DND-41 (cell line): ENCODE measurements at regions not wholly inside any gene's neighbourhood (a gene's known extent, or its start where the extent isn't known, plus 50 kb on each side); places are given as distances from the start of the nearest gene placed in this dataset.

Experiments used
- ATAC-seq: fragments of 200-7000 bp; cut with Tn5 transposase; 3 replicates; pipeline ENCODE4 v1.9.1; 2021; ENCODE audit warnings: low read depth; ENCODE audit not compliant: insufficient read depth
- DNase-seq: peaks from one replicate; pipeline ENCODE4 v3.0.0-alpha.2; 2020
- H2AFZ ChIP-seq: 2 replicates; pipeline ENCODE4 v1.6.0; 2012; ENCODE audit warnings: low read depth, low read length
- H3K27ac ChIP-seq: 2 replicates; pipeline ENCODE4 v1.5.1; 2012; ENCODE audit warnings: low read length, inconsistent platforms
- H3K27me3 ChIP-seq: fragments of 200-600 bp; sonication (generic); 2 replicates; pipeline ENCODE4 v1.6.0; 2012; ENCODE audit warnings: low read length, mild to moderate bottlenecking, inconsistent platforms; ENCODE audit not compliant: insufficient read depth, poor library complexity
- H3K36me3 ChIP-seq: 2 replicates; pipeline ENCODE4 v1.5.1; 2012; ENCODE audit warnings: low read length, inconsistent platforms; ENCODE audit not compliant: insufficient read depth
- H3K4me1 ChIP-seq: 2 replicates; pipeline ENCODE4 v1.5.1; 2012; ENCODE audit warnings: mild to moderate bottlenecking, low read length; ENCODE audit not compliant: insufficient read depth
- H3K4me2 ChIP-seq: 2 replicates; pipeline ENCODE4 v1.6.0; 2012; ENCODE audit warnings: mild to moderate bottlenecking, moderate library complexity, low read length, inconsistent platforms; ENCODE audit not compliant: insufficient read depth
- H3K4me3 ChIP-seq, 2 experiments: fragments of 200-600 bp in 1 of 2; shearing (Covaris generic) in 1 of 2; 2 replicates each; pipeline ENCODE4 v1.5.1; 2012 to 2016; ENCODE audit warnings: inconsistent platforms in 2 of 2, low read length in 2 of 2, mild to moderate bottlenecking in 2 of 2, low read depth in 1 of 2, moderate library complexity in 1 of 2
- H3K79me2 ChIP-seq: 2 replicates; pipeline ENCODE4 v1.6.0; 2012; ENCODE audit warnings: low read length, inconsistent platforms; ENCODE audit not compliant: insufficient read depth
- H3K9ac ChIP-seq: 2 replicates; pipeline ENCODE4 v1.6.0; 2012; ENCODE audit warnings: low read depth, mild to moderate bottlenecking, inconsistent platforms, low read length, moderate library complexity
- H3K9me3 ChIP-seq: 2 replicates; pipeline ENCODE4 v1.5.1; 2012; ENCODE audit warnings: low read length, moderate library complexity, mild to moderate bottlenecking, inconsistent platforms; ENCODE audit not compliant: insufficient read depth, severe bottlenecking
- H4K20me1 ChIP-seq: 2 replicates; pipeline ENCODE4 v1.6.0; 2012; ENCODE audit warnings: low read length; ENCODE audit not compliant: insufficient read depth
- EZH2 ChIP-seq: IDR thresholded peaks from 3 replicates; pipeline ENCODE4 v1.6.1; 2012; ENCODE audit warnings: borderline replicate concordance, low read depth, mild to moderate bottlenecking, moderate library complexity, low read length, inconsistent platforms; ENCODE audit not compliant: severe bottlenecking
- TF ChIP-seq, protein P1 (sequence below): IDR thresholded peaks from 2 replicates; pipeline ENCODE4 v1.5.1; 2012; ENCODE audit warnings: borderline replicate concordance, low read length, moderate library complexity, mild to moderate bottlenecking; ENCODE audit not compliant: poor library complexity, severe bottlenecking; ENCODE audit errors: extremely low read depth

DNA sequence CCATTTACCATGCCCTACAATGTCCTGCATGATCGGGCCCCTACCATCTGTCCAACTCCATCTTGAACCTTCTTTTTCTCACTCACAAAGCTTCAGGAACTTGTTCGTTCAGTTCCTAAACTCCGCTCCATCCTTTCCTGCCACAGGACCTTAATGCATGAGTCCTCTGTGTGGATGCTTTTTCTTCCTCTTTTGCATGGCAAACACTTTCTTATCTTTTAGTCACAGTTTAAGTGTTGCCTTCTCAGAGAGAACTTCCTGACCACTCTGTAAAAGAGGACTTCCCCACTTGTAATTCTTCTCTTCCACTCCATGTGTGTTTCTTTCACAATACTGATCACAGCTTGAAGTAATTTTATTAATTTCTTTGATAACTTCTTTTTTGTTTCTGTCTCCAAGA is 54.4 kb upstream of the ETV6 start:
- no peak overlapping the region for H2AFZ ChIP-seq
- H3K9ac ChIP-seq, result no peak overlapping the region
- H4K20me1 ChIP-seq, result no peaks in the 10 kb centered on the region
- H3K4me2 ChIP-seq, result no peak overlapping the region
- no peak for DNase-seq
- no peak overlapping the region for H3K4me3 ChIP-seq
- H3K27me3 ChIP-seq, result no peaks in the 10 kb centered on the region
- no peaks in the 10 kb centered on the region for H3K9me3 ChIP-seq
- TF ChIP-seq, protein P1, sequence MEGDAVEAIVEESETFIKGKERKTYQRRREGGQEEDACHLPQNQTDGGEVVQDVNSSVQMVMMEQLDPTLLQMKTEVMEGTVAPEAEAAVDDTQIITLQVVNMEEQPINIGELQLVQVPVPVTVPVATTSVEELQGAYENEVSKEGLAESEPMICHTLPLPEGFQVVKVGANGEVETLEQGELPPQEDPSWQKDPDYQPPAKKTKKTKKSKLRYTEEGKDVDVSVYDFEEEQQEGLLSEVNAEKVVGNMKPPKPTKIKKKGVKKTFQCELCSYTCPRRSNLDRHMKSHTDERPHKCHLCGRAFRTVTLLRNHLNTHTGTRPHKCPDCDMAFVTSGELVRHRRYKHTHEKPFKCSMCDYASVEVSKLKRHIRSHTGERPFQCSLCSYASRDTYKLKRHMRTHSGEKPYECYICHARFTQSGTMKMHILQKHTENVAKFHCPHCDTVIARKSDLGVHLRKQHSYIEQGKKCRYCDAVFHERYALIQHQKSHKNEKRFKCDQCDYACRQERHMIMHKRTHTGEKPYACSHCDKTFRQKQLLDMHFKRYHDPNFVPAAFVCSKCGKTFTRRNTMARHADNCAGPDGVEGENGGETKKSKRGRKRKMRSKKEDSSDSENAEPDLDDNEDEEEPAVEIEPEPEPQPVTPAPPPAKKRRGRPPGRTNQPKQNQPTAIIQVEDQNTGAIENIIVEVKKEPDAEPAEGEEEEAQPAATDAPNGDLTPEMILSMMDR, result no peak
- TF ChIP-seq EZH2, result no peak
- H3K79me2 ChIP-seq, result no peaks in the 10 kb centered on the region
- no peaks in the 10 kb centered on the region for H3K36me3 ChIP-seq
- H3K4me1 ChIP-seq, result no peaks in the 10 kb centered on the region
- no peak for ATAC-seq
- H3K27ac ChIP-seq, result no peak overlapping the region

DNA sequence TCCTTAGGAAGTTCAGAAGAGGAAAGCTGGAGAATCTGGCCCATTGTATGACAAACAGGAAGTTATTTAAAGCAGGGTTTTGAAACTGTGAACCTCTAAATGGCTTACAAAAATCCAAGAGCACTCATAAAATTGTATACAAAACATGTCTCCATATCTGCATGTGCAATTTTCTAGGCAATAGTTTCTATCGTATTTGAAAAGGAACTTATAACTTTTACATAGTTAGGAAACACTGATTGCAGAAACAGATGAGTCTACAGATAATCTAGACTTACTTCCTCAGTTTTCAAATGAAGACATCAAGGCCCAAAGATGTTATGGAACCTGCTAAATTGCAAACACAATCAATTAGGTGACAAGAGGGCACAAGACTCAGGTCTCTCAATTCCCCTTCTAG is 53.3 kb upstream of the ETV6 start:
- no peaks in the 10 kb centered on the region for H3K4me1 ChIP-seq
- no peaks in the 10 kb centered on the region for H3K36me3 ChIP-seq
- H3K9ac ChIP-seq, result no peak overlapping the region
- no peak for DNase-seq
- ATAC-seq, result no peak
- H3K4me3 ChIP-seq, result no peak overlapping the region
- no peaks in the 10 kb centered on the region for H3K79me2 ChIP-seq
- no peak overlapping the region for H3K4me2 ChIP-seq
- TF ChIP-seq, protein P1, result no peak
- TF ChIP-seq EZH2, result no peak
- no peaks in the 10 kb centered on the region for H3K9me3 ChIP-seq
- no peak overlapping the region for H3K27ac ChIP-seq
- no peak overlapping the region for H2AFZ ChIP-seq
- H3K27me3 ChIP-seq, result no peaks in the 10 kb centered on the region
- H4K20me1 ChIP-seq, result no peaks in the 10 kb centered on the region

DNA sequence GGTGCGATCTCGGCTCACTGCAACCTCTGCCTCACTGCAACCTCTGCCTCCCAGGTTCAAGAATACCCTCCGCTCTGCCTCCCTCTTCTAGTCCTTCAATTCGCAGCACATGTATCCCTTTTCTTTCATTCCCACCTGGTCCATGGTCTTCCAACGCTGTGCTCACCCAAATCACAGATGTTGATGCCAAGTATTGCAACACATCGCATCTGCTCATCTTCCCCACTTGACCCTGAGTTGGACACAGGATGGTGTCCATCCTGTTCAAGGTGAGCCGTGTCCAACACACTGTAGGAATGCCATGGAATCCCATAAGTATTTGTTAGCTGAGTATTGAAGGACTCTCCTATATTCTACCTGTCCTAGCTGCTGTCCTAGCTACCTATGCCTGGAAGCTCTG is 50.6 kb upstream of the ETV6 start:
- no peak overlapping the region for H2AFZ ChIP-seq
- DNase-seq, result no peak
- H3K27ac ChIP-seq, result no peak overlapping the region
- H3K27me3 ChIP-seq, result no peaks in the 10 kb centered on the region
- no peaks in the 10 kb centered on the region for H3K4me1 ChIP-seq
- TF ChIP-seq EZH2, result no peak
- TF ChIP-seq, protein P1, result no peak
- H3K9me3 ChIP-seq, result no peaks in the 10 kb centered on the region
- no peaks in the 10 kb centered on the region for H3K79me2 ChIP-seq
- no peak overlapping the region for H3K4me2 ChIP-seq
- no peak overlapping the region for H3K9ac ChIP-seq
- ATAC-seq, result no peak
- no peaks in the 10 kb centered on the region for H4K20me1 ChIP-seq
- no peak overlapping the region for H3K4me3 ChIP-seq
- H3K36me3 ChIP-seq, result no peaks in the 10 kb centered on the region
